ENCODE measurements at regions not wholly inside any gene's neighbourhood (a gene's known extent, or its start where the extent isn't known, plus 50 kb on each side); places are given as distances from the start of the nearest gene placed in this dataset.

- no peak for DNase-seq
Measured at GRCh38 chr11:119788911-119789560, 60.0 kb upstream of the NECTIN1 start.

GRCh38 chr11:119788096-119788883, 59.3 kb upstream of the NECTIN1 start:
- DNase-seq, result no peak

GRCh38 chr11:119787074-119787461, 58.1 kb upstream of the NECTIN1 start:
- no peak for DNase-seq

GRCh38 chr11:119786431-119787073, 57.6 kb upstream of the NECTIN1 start:
- DNase-seq, result no peak

GRCh38 chr11:119785131-119785530, 56.1 kb upstream of the NECTIN1 start:
- DNase-seq, result no peak

- no peak for DNase-seq
Measured at GRCh38 chr11:119784421-119784820, 55.4 kb upstream of the NECTIN1 start.

- DNase-seq, result peak; percentile 26
Measured at GRCh38 chr11:119783466-119784400, 54.7 kb upstream of the NECTIN1 start.

- DNase-seq, result peak; percentile 80
Measured at GRCh38 chr11:119782739-119783072, 53.7 kb upstream of the NECTIN1 start.

GRCh38 chr11:119782006-119782738, 53.2 kb upstream of the NECTIN1 start:
- no peak for DNase-seq

GRCh38 chr11:119780222-119780953, 51.4 kb upstream of the NECTIN1 start:
- no peak for DNase-seq

GRCh38 chr11:119779195-119780071, 50.4 kb upstream of the NECTIN1 start:
- DNase-seq, result no peak

Data from fibroblast of skin of right biceps (primary cell).